ENCODE measurements at regions not wholly inside any gene's neighbourhood (a gene's known extent, or its start where the extent isn't known, plus 50 kb on each side); places are given as distances from the start of the nearest gene placed in this dataset.

GRCh38 chr5:71771191-71771590, 52.1 kb downstream of the CARTPT start:
- no peak for TF ChIP-seq EZH2 (IDR thresholded peaks at IDR 0.05; ENCODE audit: borderline replicate concordance, low read depth, low read length, poor library complexity, severe bottlenecking)
- TF ChIP-seq CTCF (conservative IDR thresholded peaks at IDR 0.05; ENCODE audit: low read depth, low read length): no peak
- DNase-seq (ENCODE audit: low spot score): no peak
- CTCF ChIA-PET: no interaction called here
- peaks cover 3% of the 10 kb centered on the region for H3K4me1 ChIP-seq (ENCODE audit: insufficient read depth, low read length, poor library complexity, severe bottlenecking)
- no TSS peak for BruUV-seq (replicated peaks)
- no peaks in the 10 kb centered on the region for H3K9me3 ChIP-seq (ENCODE audit: low read depth, low read length, poor library complexity, severe bottlenecking)
- no peak overlapping the region for H3K27ac ChIP-seq (ENCODE audit: low read depth, low read length, poor library complexity, severe bottlenecking)
- POLR2A ChIA-PET (ENCODE audit: low non-redundant PET): no interaction called here
- no peaks in the 10 kb centered on the region for H3K36me3 ChIP-seq (ENCODE audit: insufficient read depth, low read length, poor library complexity, severe bottlenecking)
- H3K4me3 ChIP-seq (ENCODE audit: low read depth, low read length, poor library complexity, severe bottlenecking): no peak overlapping the region
- no peaks in the 10 kb centered on the region for H3K27me3 ChIP-seq (replicated peaks; ENCODE audit: insufficient read depth, low read depth, low read length, poor library complexity)
- intact Hi-C loops (cut with micrococcal nuclease; ENCODE audit: unreplicated experiment): no loop called here

GRCh38 chr5:71778678-71779276, 59.7 kb downstream of the CARTPT start:
- intact Hi-C loops (cut with micrococcal nuclease; ENCODE audit: unreplicated experiment): no loop called here
- Histone ChIP-seq H3K4me3 (ENCODE audit: low read depth, low read length, poor library complexity, severe bottlenecking) (no peak overlapping the region), H3K27me3 (replicated peaks; ENCODE audit: insufficient read depth, low read depth, low read length, poor library complexity) (no peaks in the 10 kb centered on the region), H3K9me3 (ENCODE audit: low read depth, low read length, poor library complexity, severe bottlenecking) (no peaks in the 10 kb centered on the region), H3K36me3 (ENCODE audit: insufficient read depth, low read length, poor library complexity, severe bottlenecking) (no peaks in the 10 kb centered on the region), H3K27ac (ENCODE audit: low read depth, low read length, poor library complexity, severe bottlenecking) (no peak overlapping the region), H3K4me1 (ENCODE audit: insufficient read depth, low read length, poor library complexity, severe bottlenecking) (no peaks in the 10 kb centered on the region)
- DNase-seq (ENCODE audit: low spot score): peak; percentile 45
- ChIA-PET POLR2A (ENCODE audit: low non-redundant PET) (interaction anchor here (0.6 kb wide), 1 partner anchor 539 kb away, joined by 5 read pairs; no protein-coding TSS in a partner anchor), CTCF (no interaction called here)
- no TSS peak for BruUV-seq (replicated peaks)
- TF ChIP-seq EZH2 (IDR thresholded peaks at IDR 0.05; ENCODE audit: borderline replicate concordance, low read depth, low read length, poor library complexity, severe bottlenecking) (no peak), CTCF (conservative IDR thresholded peaks at IDR 0.05; ENCODE audit: low read depth, low read length) (peak; percentile 68)

- DNase-seq (ENCODE audit: low spot score): no peak
- Histone ChIP-seq H3K27ac (ENCODE audit: low read depth, low read length, poor library complexity, severe bottlenecking) (no peak overlapping the region), H3K4me1 (ENCODE audit: insufficient read depth, low read length, poor library complexity, severe bottlenecking) (no peaks in the 10 kb centered on the region), H3K36me3 (ENCODE audit: insufficient read depth, low read length, poor library complexity, severe bottlenecking) (no peaks in the 10 kb centered on the region), H3K4me3 (ENCODE audit: low read depth, low read length, poor library complexity, severe bottlenecking) (no peak overlapping the region), H3K9me3 (ENCODE audit: low read depth, low read length, poor library complexity, severe bottlenecking) (no peaks in the 10 kb centered on the region), H3K27me3 (replicated peaks; ENCODE audit: insufficient read depth, low read depth, low read length, poor library complexity) (no peaks in the 10 kb centered on the region)
- no TSS peak for BruUV-seq (replicated peaks)
- ChIA-PET CTCF (interaction anchor here (0.6 to 0.7 kb wide), 2 partner anchors 31 to 332 kb away, joined by 4 read pairs; no protein-coding TSS in a partner anchor), POLR2A (ENCODE audit: low non-redundant PET) (no interaction called here)
- TF ChIP-seq EZH2 (IDR thresholded peaks at IDR 0.05; ENCODE audit: borderline replicate concordance, low read depth, low read length, poor library complexity, severe bottlenecking) (no peak), CTCF (conservative IDR thresholded peaks at IDR 0.05; ENCODE audit: low read depth, low read length) (no peak)
- intact Hi-C loops (cut with micrococcal nuclease; ENCODE audit: unreplicated experiment): loop anchor here (10.0 kb wide), 1 partner anchor 324 kb away; the partner anchor contains the start of gene MAP1B
These were observed 61.5 kb downstream of the CARTPT start for GRCh38 chr5:71780597-71780996.
